ENCODE measurements at regions not wholly inside any gene's neighbourhood (a gene's known extent, or its start where the extent isn't known, plus 50 kb on each side); places are given as distances from the start of the nearest gene placed in this dataset.

DNA sequence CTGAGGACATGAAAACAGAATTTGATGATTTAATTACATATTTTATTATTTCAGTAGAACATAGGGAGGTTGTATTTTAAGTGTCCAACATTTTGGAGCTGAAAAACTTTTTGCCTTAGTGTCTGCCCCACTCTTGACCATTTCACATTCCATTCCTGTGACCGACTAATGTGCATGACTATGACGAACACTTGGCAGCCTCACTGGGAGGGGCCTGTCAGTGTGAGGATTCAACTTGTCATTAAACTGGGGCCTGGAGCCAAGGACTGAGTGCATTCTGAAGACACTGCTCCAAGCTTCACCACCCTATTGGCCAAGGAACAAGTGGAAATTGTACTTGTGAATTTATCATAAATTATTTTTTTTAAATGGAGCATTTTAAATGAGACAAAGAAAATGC is 661.3 kb downstream of the BCKDHB start:
- no peak for DNase-seq (ENCODE audit: low spot score)
- TF ChIP-seq, protein P1, sequence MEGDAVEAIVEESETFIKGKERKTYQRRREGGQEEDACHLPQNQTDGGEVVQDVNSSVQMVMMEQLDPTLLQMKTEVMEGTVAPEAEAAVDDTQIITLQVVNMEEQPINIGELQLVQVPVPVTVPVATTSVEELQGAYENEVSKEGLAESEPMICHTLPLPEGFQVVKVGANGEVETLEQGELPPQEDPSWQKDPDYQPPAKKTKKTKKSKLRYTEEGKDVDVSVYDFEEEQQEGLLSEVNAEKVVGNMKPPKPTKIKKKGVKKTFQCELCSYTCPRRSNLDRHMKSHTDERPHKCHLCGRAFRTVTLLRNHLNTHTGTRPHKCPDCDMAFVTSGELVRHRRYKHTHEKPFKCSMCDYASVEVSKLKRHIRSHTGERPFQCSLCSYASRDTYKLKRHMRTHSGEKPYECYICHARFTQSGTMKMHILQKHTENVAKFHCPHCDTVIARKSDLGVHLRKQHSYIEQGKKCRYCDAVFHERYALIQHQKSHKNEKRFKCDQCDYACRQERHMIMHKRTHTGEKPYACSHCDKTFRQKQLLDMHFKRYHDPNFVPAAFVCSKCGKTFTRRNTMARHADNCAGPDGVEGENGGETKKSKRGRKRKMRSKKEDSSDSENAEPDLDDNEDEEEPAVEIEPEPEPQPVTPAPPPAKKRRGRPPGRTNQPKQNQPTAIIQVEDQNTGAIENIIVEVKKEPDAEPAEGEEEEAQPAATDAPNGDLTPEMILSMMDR (IDR thresholded peaks at IDR 0.05; ENCODE audit: borderline replicate concordance, control extremely low read depth, extremely low read depth, insufficient read depth, missing control alignments): no peak

DNA sequence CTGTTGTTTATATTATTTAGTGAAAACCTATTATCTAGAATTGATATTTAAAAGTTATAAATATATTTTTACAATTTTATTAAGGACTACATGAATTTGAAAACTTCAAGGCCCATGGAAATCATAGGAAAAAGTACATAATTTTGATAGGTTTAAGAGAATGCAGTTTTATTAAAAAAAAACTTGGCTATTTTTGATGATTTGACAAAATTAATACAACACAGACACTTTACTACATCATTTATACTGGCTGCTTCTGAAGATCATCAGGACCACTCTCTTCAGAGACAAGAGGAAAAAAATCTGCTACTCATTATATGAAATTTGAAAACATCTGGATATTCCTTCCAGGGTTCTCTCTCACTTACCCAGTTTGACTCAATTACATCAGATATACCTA is 637.7 kb downstream of the BCKDHB start:
- DNase-seq (ENCODE audit: low spot score): no peak
- TF ChIP-seq, protein P1 (IDR thresholded peaks at IDR 0.05; ENCODE audit: borderline replicate concordance, control extremely low read depth, extremely low read depth, insufficient read depth, missing control alignments): no peak
- in situ Hi-C loops (cut with MboI; ENCODE audit: low sequenced_read_pairs, unreplicated experiment): no loop called here

More for the DNA sequence above, 661.3 kb downstream of the BCKDHB start:
- in situ Hi-C loops (cut with MboI; ENCODE audit: low sequenced_read_pairs, unreplicated experiment): no loop called here

DNA sequence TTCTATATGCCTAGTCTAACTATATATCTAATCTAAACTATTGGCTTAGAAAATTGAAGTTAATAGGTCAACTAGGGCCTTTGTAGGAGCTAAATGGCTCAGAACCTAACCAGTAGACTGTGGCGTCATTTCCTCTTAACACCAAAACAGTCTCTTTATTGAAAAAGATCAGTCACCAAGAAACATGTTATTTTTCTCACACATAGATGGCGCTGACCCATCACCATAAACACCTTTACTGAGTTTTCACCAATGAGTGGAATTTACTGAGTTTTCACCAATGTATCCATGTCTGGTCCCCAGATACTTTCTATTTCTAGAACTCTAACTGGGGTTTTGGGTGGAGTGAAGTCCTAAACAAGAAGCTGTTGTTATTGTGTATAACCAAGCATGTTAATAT is 636.0 kb downstream of the BCKDHB start:
- in situ Hi-C loops (cut with MboI; ENCODE audit: low sequenced_read_pairs, unreplicated experiment): no loop called here
- no peak for DNase-seq (ENCODE audit: low spot score)
- TF ChIP-seq, protein P1 (IDR thresholded peaks at IDR 0.05; ENCODE audit: borderline replicate concordance, control extremely low read depth, extremely low read depth, insufficient read depth, missing control alignments): no peak

DNA sequence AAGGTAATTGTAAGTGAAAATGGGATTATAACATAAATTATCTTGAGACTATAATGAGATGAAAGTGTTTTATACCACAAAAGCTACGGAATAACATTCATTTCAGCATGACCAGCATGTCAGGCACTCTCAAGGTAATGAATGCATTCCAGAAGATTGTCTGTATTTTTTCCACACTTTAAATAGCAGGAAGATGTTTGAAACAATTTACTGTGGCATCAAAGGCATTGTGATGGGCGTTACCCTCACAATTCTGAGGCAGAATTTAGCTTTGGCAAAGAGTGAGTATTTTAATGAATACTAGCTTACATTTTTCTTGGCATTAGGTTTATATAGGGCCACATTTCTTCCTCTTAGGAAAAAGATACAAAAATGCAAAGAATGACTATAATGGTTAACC is 627.2 kb downstream of the BCKDHB start:
- TF ChIP-seq, protein P1 (IDR thresholded peaks at IDR 0.05; ENCODE audit: borderline replicate concordance, control extremely low read depth, extremely low read depth, insufficient read depth, missing control alignments): no peak
- in situ Hi-C loops (cut with MboI; ENCODE audit: low sequenced_read_pairs, unreplicated experiment): no loop called here
- DNase-seq (ENCODE audit: low spot score): no peak

DNA sequence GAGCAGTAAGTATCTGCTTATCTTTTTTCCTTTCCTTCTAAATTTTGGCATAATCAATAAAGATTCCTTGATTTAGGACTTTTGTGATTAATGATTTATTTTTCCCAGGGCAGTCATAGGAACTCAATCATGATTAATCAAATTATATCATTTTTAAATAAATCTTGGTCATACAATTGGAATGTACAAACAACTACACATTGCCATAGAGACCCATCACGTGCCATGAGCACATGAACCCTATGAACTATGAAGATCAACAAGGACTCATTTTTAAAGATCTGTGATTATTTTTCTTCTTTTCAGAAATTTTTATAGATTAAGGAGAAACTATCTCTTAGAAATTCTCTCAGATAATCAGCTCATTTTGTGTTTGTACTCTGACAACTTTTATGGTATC is 622.4 kb downstream of the BCKDHB start:
- TF ChIP-seq, protein P1 (IDR thresholded peaks at IDR 0.05; ENCODE audit: borderline replicate concordance, control extremely low read depth, extremely low read depth, insufficient read depth, missing control alignments): no peak
- in situ Hi-C loops (cut with MboI; ENCODE audit: low sequenced_read_pairs, unreplicated experiment): no loop called here
- no peak for DNase-seq (ENCODE audit: low spot score)

DNA sequence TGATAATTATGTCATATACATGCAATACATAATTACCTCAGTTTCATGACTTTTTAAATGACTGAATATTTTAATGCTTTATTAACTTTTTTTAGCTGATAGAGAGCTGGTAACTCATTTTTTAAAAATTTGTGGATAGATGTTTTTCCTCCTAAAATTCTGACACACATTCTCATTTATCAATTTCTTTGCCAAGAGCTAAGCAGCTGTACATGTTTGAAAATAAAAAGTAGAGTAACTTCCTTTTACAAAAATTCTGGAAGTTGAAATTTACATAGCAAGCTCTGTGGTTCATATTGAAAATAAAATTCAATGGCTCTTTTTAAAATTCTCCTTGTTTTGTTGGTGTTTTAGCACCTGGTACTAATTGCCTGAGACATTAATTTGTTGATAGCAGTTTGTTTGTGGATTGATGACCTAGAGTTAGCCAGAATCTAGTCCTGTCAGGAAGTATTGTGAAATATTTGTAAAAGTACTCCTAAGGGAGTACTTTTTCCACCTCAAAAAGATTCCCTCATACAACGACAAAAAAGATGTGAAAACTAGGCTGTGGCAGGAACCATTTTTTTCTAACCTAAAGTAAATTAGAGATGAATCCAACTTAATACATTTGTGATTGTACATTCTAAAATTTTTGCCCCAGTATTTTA is 621.8 kb downstream of the BCKDHB start:
- TF ChIP-seq, protein P1 (IDR thresholded peaks at IDR 0.05; ENCODE audit: borderline replicate concordance, control extremely low read depth, extremely low read depth, insufficient read depth, missing control alignments): no peak
- no peak for DNase-seq (ENCODE audit: low spot score)
- in situ Hi-C loops (cut with MboI; ENCODE audit: low sequenced_read_pairs, unreplicated experiment): no loop called here

Measured in GM13976 (cell line).